ENCODE measurements at regions not wholly inside any gene's neighbourhood (a gene's known extent, or its start where the extent isn't known, plus 50 kb on each side); places are given as distances from the start of the nearest gene placed in this dataset.

- no peak overlapping the region for H3K9ac ChIP-seq (ENCODE audit: low read depth, low read length)
- H3K4me2 ChIP-seq (ENCODE audit: insufficient read depth, low read length), result no peak overlapping the region
- no peaks in the 10 kb centered on the region for H4K20me1 ChIP-seq (ENCODE audit: insufficient read depth, low read length)
- H3K27ac ChIP-seq (ENCODE audit: low read length), result no peak overlapping the region
- no peaks in the 10 kb centered on the region for H3K36me3 ChIP-seq (ENCODE audit: insufficient read depth, low read length)
- no peaks in the 10 kb centered on the region for H3K79me2 ChIP-seq (ENCODE audit: insufficient read depth, low read length)
- no peak overlapping the region for H2AFZ ChIP-seq (ENCODE audit: low read depth, low read length)
- no peaks in the 10 kb centered on the region for H3K9me3 ChIP-seq (ENCODE audit: insufficient read depth, low read length, severe bottlenecking)
- H3K4me3 ChIP-seq (ENCODE audit: low read depth in 1 of 2, low read length in 2 of 2), result no peak overlapping the region
- no peaks in the 10 kb centered on the region for H3K27me3 ChIP-seq (ENCODE audit: insufficient read depth, low read length, poor library complexity)
- no peak for DNase-seq
- no peaks in the 10 kb centered on the region for H3K4me1 ChIP-seq (ENCODE audit: insufficient read depth, low read length)
- ATAC-seq (ENCODE audit: insufficient read depth, low read depth), result no peak
- TF ChIP-seq EZH2 (IDR thresholded peaks at IDR 0.05; ENCODE audit: borderline replicate concordance, low read depth, low read length, severe bottlenecking) (no peak), CTCF (IDR thresholded peaks at IDR 0.05; ENCODE audit: borderline replicate concordance, extremely low read depth, low read length, poor library complexity, severe bottlenecking) (no peak)
Observed at GRCh38 chr7:85475071-85475470, 288.2 kb upstream of the SEMA3D start.

GRCh38 chr7:85474234-85474633 is 287.4 kb upstream of the SEMA3D start:
- no peaks in the 10 kb centered on the region for H3K4me1 ChIP-seq (ENCODE audit: insufficient read depth, low read length)
- H3K36me3 ChIP-seq (ENCODE audit: insufficient read depth, low read length), result no peaks in the 10 kb centered on the region
- H2AFZ ChIP-seq (ENCODE audit: low read depth, low read length), result no peak overlapping the region
- no peaks in the 10 kb centered on the region for H3K9me3 ChIP-seq (ENCODE audit: insufficient read depth, low read length, severe bottlenecking)
- H3K4me3 ChIP-seq (ENCODE audit: low read depth in 1 of 2, low read length in 2 of 2), result no peak overlapping the region
- H3K9ac ChIP-seq (ENCODE audit: low read depth, low read length), result no peak overlapping the region
- no peak for TF ChIP-seq CTCF (IDR thresholded peaks at IDR 0.05; ENCODE audit: borderline replicate concordance, extremely low read depth, low read length, poor library complexity, severe bottlenecking)
- no peak for TF ChIP-seq EZH2 (IDR thresholded peaks at IDR 0.05; ENCODE audit: borderline replicate concordance, low read depth, low read length, severe bottlenecking)
- ATAC-seq (ENCODE audit: insufficient read depth, low read depth) (no peak), DNase-seq (no peak)
- H3K4me2 ChIP-seq (ENCODE audit: insufficient read depth, low read length), result no peak overlapping the region
- H3K79me2 ChIP-seq (ENCODE audit: insufficient read depth, low read length), result no peaks in the 10 kb centered on the region
- H3K27me3 ChIP-seq (ENCODE audit: insufficient read depth, low read length, poor library complexity), result no peaks in the 10 kb centered on the region
- H3K27ac ChIP-seq (ENCODE audit: low read length), result no peak overlapping the region
- H4K20me1 ChIP-seq (ENCODE audit: insufficient read depth, low read length), result no peaks in the 10 kb centered on the region

GRCh38 chr7:85471740-85472139 is 284.9 kb upstream of the SEMA3D start:
- DNase-seq (no peak), ATAC-seq (ENCODE audit: insufficient read depth, low read depth) (no peak)
- Histone ChIP-seq H3K9ac (ENCODE audit: low read depth, low read length) (no peak overlapping the region), H3K27me3 (ENCODE audit: insufficient read depth, low read length, poor library complexity) (no peaks in the 10 kb centered on the region), H3K4me1 (ENCODE audit: insufficient read depth, low read length) (no peaks in the 10 kb centered on the region), H3K4me3 (ENCODE audit: low read depth in 1 of 2, low read length in 2 of 2) (no peak overlapping the region), H3K36me3 (ENCODE audit: insufficient read depth, low read length) (no peaks in the 10 kb centered on the region), H4K20me1 (ENCODE audit: insufficient read depth, low read length) (no peaks in the 10 kb centered on the region), H2AFZ (ENCODE audit: low read depth, low read length) (no peak overlapping the region), H3K9me3 (ENCODE audit: insufficient read depth, low read length, severe bottlenecking) (no peaks in the 10 kb centered on the region), H3K79me2 (ENCODE audit: insufficient read depth, low read length) (no peaks in the 10 kb centered on the region), H3K4me2 (ENCODE audit: insufficient read depth, low read length) (no peak overlapping the region), H3K27ac (ENCODE audit: low read length) (no peak overlapping the region)
- TF ChIP-seq EZH2 (IDR thresholded peaks at IDR 0.05; ENCODE audit: borderline replicate concordance, low read depth, low read length, severe bottlenecking) (no peak), CTCF (IDR thresholded peaks at IDR 0.05; ENCODE audit: borderline replicate concordance, extremely low read depth, low read length, poor library complexity, severe bottlenecking) (no peak)

- ATAC-seq (ENCODE audit: insufficient read depth, low read depth) (no peak), DNase-seq (no peak)
- Histone ChIP-seq H3K4me2 (ENCODE audit: insufficient read depth, low read length) (no peak overlapping the region), H3K9ac (ENCODE audit: low read depth, low read length) (no peak overlapping the region), H3K79me2 (ENCODE audit: insufficient read depth, low read length) (no peaks in the 10 kb centered on the region), H3K36me3 (ENCODE audit: insufficient read depth, low read length) (no peaks in the 10 kb centered on the region), H4K20me1 (ENCODE audit: insufficient read depth, low read length) (no peaks in the 10 kb centered on the region), H3K4me1 (ENCODE audit: insufficient read depth, low read length) (no peaks in the 10 kb centered on the region), H2AFZ (ENCODE audit: low read depth, low read length) (no peak overlapping the region), H3K27ac (ENCODE audit: low read length) (no peak overlapping the region), H3K9me3 (ENCODE audit: insufficient read depth, low read length, severe bottlenecking) (no peaks in the 10 kb centered on the region), H3K27me3 (ENCODE audit: insufficient read depth, low read length, poor library complexity) (no peaks in the 10 kb centered on the region), H3K4me3 (ENCODE audit: low read depth in 1 of 2, low read length in 2 of 2) (no peak overlapping the region)
- TF ChIP-seq EZH2 (IDR thresholded peaks at IDR 0.05; ENCODE audit: borderline replicate concordance, low read depth, low read length, severe bottlenecking), result no peak
- no peak for TF ChIP-seq CTCF (IDR thresholded peaks at IDR 0.05; ENCODE audit: borderline replicate concordance, extremely low read depth, low read length, poor library complexity, severe bottlenecking)
Observed at GRCh38 chr7:85471307-85471706, 284.5 kb upstream of the SEMA3D start.
